ENCODE measurements at regions not wholly inside any gene's neighbourhood (a gene's known extent, or its start where the extent isn't known, plus 50 kb on each side); places are given as distances from the start of the nearest gene placed in this dataset.

DNA sequence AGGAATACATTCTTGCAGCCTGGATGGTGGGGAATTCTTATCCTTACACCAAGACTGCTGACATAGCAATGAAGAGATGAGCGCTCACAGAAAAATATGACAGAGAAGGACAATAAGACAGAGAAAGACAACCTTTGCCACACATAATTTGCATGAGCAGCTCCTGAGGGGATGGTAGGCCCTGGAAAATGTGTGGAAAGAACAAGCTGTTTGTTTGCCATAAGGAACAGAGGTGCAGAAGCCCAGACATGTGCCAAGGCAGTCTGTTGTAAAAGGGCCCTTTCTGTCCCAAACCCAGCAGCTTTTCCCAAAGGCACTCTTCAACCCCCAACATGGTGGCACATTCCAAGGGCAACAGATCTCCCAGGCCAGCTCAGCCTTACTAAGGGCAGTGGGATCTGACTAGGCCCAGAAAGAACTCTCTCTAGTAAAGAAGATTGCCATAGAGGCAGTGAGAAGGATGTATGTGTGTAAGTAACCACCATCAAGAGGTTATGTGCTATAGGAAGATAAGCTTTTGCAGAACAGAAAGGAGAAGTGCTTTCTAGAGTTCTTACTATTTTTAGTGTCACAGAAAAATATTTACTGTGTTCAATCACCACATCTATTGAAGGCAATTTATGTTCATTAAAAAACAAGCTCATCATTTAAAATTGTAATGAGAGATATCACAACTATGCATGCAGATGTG lies 287.0 kb upstream of the RASGEF1B start:
- no peak for DNase-seq
- no peaks in the 10 kb centered on the region for H3K4me1 Mint-ChIP-seq
- H3K9me3 Mint-ChIP-seq, result no peaks in the 10 kb centered on the region
- no peaks in the 10 kb centered on the region for H3K36me3 Mint-ChIP-seq (ENCODE audit: low read depth)
- no peak for TF ChIP-seq CTCF (IDR thresholded peaks at IDR 0.05)
- H3K27me3 Mint-ChIP-seq (ENCODE audit: low read depth, poor library complexity), result no peaks in the 10 kb centered on the region
- H3K27ac Mint-ChIP-seq, result no peak overlapping the region
- no peak overlapping the region for H3K4me3 Mint-ChIP-seq

- H3K36me3 Mint-ChIP-seq (ENCODE audit: low read depth), result no peaks in the 10 kb centered on the region
- DNase-seq, result no peak
- H3K9me3 Mint-ChIP-seq, result no peaks in the 10 kb centered on the region
Measured at GRCh38 chr4:81757691-81758090, 286.0 kb upstream of the RASGEF1B start.

GRCh38 chr4:81756973-81757372 lies 285.3 kb upstream of the RASGEF1B start:
- DNase-seq, result no peak
- no peak overlapping the region for H3K27ac Mint-ChIP-seq
- H3K4me3 Mint-ChIP-seq, result no peak overlapping the region
- H3K27me3 Mint-ChIP-seq (ENCODE audit: low read depth, poor library complexity), result no peaks in the 10 kb centered on the region
- no peak for TF ChIP-seq CTCF (IDR thresholded peaks at IDR 0.05)
- H3K9me3 Mint-ChIP-seq, result no peaks in the 10 kb centered on the region
- H3K4me1 Mint-ChIP-seq, result no peaks in the 10 kb centered on the region
- no peaks in the 10 kb centered on the region for H3K36me3 Mint-ChIP-seq (ENCODE audit: low read depth)

More at GRCh38 chr4:81757691-81758090, 286.0 kb upstream of the RASGEF1B start:
- TF ChIP-seq CTCF (IDR thresholded peaks at IDR 0.05), result no peak
- no peaks in the 10 kb centered on the region for H3K4me1 Mint-ChIP-seq
- no peak overlapping the region for H3K4me3 Mint-ChIP-seq
- no peaks in the 10 kb centered on the region for H3K27me3 Mint-ChIP-seq (ENCODE audit: low read depth, poor library complexity)
- H3K27ac Mint-ChIP-seq, result no peak overlapping the region

DNA sequence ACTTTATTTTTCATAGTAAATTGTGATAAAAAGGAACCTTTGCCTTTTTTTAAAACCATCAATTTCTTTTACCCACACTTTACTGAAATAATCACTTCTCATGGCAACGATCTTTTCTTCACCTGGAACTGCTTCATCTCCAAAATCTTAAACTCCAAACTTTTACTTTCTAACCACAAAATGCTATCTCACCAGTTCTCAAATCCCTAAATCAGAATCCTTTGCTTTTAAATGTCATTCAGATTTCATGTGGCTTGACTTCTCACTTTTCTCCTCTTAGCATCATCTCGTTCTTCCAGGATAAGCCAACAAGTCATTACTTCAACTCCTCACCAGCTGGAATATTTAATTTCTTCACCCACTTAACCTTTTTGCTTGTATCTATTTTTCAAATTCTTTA lies 284.3 kb upstream of the RASGEF1B start:
- no peak for DNase-seq
- H3K36me3 Mint-ChIP-seq (ENCODE audit: low read depth), result no peaks in the 10 kb centered on the region
- H3K4me3 Mint-ChIP-seq, result no peak overlapping the region
- no peak overlapping the region for H3K27ac Mint-ChIP-seq
- H3K4me1 Mint-ChIP-seq, result no peaks in the 10 kb centered on the region
- no peak for TF ChIP-seq CTCF (IDR thresholded peaks at IDR 0.05)
- no peaks in the 10 kb centered on the region for H3K9me3 Mint-ChIP-seq
- no peaks in the 10 kb centered on the region for H3K27me3 Mint-ChIP-seq (ENCODE audit: low read depth, poor library complexity)

GRCh38 chr4:81754169-81754568 lies 282.5 kb upstream of the RASGEF1B start:
- DNase-seq, result no peak
- no peak overlapping the region for H3K4me3 Mint-ChIP-seq
- no peak for TF ChIP-seq CTCF (IDR thresholded peaks at IDR 0.05)
- H3K27me3 Mint-ChIP-seq (ENCODE audit: low read depth, poor library complexity), result no peaks in the 10 kb centered on the region
- H3K4me1 Mint-ChIP-seq, result no peaks in the 10 kb centered on the region
- no peaks in the 10 kb centered on the region for H3K9me3 Mint-ChIP-seq
- H3K36me3 Mint-ChIP-seq (ENCODE audit: low read depth), result no peaks in the 10 kb centered on the region
- H3K27ac Mint-ChIP-seq, result no peak overlapping the region

All from nephron progenitor cell (in vitro differentiated cells).